HG03159 (cell line): ENCODE measurements at regions not wholly inside any gene's neighbourhood (a gene's known extent, or its start where the extent isn't known, plus 50 kb on each side); places are given as distances from the start of the nearest gene placed in this dataset.

Experiments
- ATAC-seq: cut with Tn5 transposase; IDR thresholded peaks from one replicate; pipeline ENCODE4 v1.9.1; 2021; ENCODE audit warnings: mild to moderate bottlenecking, moderate library complexity; ENCODE audit not compliant: unreplicated experiment

GRCh38 chr2:126437016-126437415 is 218.9 kb upstream of the GYPC start:
- no peak for ATAC-seq

DNA sequence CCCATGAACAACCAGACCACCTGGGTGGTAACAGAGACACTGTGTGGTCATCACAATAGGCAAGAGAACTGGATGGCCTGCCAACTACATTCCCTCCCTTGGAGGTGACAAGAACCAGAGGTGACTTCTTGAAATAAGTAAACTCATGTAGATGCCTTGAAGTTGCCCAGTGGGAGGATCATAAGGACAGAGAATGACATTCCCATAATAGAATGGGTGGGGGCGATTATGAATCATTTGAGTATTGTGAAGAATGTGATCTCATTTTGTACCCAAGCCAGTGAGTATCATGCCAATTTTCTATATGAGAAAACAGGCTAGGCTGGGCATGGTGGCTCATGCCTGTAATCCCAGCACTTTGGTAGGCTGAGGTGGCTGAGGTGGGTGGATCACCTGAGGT is 211.4 kb upstream of the GYPC start:
- ATAC-seq = no peak

DNA sequence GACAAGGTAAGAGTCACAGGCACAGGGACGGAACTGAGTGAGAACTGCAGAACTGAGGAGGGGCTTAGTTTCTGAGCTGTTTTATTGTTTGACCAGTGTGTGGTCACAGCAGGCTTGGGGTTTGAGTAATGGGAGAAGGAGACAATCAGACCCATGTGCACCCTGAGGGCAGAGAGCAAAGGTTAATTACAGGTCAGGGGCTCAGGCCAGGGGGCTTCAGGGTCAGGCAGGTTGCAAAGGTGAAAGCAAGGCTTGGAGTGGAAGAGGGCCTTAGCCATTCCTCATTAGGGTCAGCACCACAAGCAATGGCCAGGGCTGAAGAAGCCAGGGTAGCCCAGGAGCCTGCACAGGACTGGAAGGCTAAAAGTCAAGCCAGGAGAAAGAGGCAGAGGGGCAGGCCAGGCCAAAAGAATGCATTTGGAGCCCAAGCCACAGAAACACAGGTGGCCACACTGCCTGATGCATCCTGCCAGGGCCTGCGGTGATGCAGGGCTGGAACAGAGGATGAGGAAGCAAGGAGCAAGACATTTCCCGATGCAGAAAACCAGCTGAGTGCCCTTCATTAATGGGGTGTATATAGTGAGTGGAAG is 209.8 kb upstream of the GYPC start:
- ATAC-seq = no peak

DNA sequence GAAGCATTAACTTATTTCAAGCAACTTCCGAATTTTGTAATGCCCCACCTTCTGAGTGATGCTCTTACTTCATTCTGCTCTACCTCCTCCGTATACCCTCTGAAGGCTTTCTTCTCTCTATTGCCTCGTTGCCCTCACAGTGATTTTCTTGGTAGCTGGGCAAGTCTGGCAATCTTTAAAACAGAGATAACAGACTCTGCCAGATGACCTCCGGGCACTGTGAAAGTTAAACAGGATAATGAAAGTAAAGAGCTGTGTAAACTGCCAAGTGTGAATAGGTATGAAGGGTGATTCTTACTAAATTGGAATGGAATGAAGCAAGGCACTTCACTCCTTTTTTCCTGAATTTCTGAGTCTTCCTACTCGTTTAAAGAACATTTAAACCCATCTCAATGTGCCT is 207.3 kb upstream of the GYPC start:
- ATAC-seq = no peak

- peak; percentile 98 for ATAC-seq
Observed at GRCh38 chr2:126449677-126450076, 206.3 kb upstream of the GYPC start.

- ATAC-seq = no peak
Observed at GRCh38 chr2:126463892-126464674, 191.9 kb upstream of the GYPC start.

- ATAC-seq = peak; percentile 97
Observed at GRCh38 chr2:126467367-126468054, 188.4 kb upstream of the GYPC start.

DNA sequence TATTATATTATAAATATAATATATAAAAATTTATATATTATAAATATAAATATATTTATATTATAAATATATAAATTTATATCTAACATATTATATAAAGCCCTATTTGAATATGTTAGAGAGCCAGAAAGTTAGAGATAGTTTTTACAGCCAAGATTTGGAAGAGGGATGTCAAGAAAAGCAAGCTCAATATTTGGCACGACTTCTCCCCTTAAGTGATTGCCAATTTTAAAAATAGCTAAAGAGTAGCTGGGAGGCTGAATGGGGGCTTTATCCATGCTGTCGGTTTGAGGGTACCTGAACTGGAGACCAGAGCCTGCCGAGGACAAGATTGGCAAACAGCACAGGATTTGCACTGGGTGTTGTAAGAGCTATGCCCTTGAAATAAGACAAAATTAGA is 180.9 kb upstream of the GYPC start:
- no peak for ATAC-seq

DNA sequence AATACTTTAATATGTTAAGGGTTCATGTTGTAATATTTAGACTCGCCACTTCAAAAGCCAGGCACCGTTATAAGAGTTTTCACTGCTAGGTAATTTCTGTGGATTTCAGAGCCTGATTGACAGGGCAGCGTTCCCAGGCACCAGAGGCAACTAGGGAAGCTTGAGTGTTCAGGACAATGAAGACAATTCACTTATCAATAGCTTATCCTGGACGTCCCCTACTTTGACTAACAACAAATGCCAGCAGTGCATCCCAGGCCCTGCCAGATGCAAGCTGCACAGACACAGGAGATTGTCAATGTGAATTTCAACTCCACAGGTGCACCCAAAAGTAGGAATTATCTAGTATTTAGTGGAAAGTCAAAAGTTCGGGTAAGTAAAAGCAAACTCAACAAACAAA is 179.3 kb upstream of the GYPC start:
- ATAC-seq = no peak

DNA sequence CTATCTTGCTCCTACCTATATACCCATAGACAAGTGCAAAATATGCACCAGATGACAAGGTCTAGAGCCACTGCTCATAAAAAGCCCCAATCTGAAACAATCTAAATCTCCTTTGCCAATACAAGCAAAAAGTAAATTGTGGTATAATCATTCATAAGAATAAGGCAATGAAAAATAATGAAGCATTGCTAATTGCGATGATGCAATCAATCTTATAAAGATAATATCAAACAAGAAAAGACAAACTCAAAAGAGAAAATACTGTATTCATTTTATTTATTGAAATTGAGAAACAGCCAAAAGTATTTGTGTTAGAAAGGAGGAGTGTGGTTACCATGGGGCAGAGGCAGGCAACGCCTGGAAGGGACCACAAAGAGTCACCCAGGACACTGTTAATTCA is 175.9 kb upstream of the GYPC start:
- no peak for ATAC-seq

DNA sequence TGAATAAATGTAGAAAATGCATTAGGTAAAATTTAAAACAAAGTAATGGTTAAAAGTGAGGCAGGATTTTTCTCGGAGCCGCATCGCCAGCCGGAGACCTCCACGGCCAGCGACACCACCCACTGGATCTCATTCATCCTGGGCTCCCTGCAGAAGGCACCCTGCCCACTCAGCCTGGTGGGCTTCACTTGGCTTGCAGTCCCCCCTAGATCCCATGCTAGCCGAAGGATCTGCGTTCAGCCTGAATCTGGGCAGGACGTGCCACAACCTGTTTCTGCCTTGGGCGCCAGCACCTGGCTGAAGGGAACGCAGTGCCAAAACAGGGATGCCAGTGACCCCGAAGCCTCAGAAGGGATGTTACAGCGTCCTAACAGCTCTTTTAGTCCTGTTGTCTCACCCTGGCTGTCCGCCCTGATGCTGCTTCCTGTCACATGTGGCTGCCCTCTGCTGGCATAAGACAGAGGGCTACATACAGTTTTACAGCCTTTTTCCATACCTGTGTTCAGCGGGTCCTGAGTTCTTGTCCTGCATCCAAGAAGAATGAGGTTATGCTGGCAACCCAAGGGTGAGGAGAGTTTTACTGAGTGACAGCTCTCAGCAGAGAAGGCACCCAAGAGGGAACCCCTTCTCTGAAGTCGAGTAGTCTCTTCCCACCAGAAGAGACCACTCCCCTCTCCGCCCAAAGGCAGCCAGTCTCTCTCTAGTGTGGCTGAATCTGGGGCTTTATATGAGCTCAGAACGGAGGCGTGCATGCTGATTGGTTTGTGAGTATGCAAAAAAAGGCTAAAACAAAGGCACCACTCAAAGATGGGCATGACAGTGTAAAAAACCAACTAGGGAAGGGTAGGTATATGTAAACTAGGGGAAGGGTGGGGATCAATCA is 173.1 kb upstream of the GYPC start:
- ATAC-seq = peak; percentile 72

- ATAC-seq = no peak
Observed at GRCh38 chr2:126494593-126494992, 161.4 kb upstream of the GYPC start.

- no peak for ATAC-seq
Observed at GRCh38 chr2:126495189-126495588, 160.8 kb upstream of the GYPC start.

- ATAC-seq = peak; percentile 92
Observed at GRCh38 chr2:126496493-126496892, 159.5 kb upstream of the GYPC start.

- no peak for ATAC-seq
Observed at GRCh38 chr2:126503476-126503875, 152.5 kb upstream of the GYPC start.

- no peak for ATAC-seq
Observed at GRCh38 chr2:126504949-126505348, 151.0 kb upstream of the GYPC start.

DNA sequence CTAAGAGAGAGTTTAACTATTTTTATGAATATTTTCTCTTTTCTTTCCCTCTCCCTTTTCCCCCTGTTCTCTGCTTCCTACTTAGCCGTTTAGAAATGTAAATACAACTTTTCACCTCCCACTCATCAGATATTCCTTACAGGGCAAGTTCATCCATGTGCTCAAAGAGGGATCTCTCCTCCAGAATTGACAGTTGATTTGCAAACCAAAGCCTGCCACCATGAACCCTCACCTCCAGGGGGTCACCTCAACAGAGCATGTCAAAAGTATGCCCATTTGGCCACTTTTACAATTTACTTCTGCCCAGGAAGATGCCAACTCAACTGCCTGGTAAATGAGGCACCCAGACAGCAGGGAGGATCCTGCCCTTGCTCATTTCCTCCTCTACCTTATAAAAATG is 149.2 kb upstream of the GYPC start:
- ATAC-seq = no peak

GRCh38 chr2:126507425-126507911 is 148.5 kb upstream of the GYPC start:
- ATAC-seq = no peak

- ATAC-seq = no peak
Observed at GRCh38 chr2:126510356-126510755, 145.6 kb upstream of the GYPC start.

- no peak for ATAC-seq
Observed at GRCh38 chr2:126510960-126511359, 145.0 kb upstream of the GYPC start.

DNA sequence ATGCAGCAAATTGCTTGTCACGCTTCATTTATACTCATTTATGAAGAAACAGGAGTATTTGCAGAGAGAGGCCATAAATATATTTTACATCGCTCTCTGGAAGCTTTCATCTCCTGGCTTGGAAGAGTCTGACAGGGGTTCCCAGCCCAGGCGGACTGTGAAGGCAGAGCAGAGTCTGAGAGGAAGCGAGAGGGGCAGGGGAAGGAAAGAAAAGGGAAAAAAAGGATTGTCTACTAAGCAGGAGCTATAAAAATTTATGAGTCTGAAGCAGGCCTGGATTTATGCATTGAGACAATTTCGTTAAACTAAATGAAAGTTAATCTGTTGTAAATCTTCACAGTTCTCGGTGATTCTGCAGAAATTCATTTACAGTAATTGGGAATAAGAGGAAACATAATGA is 143.9 kb upstream of the GYPC start:
- no peak for ATAC-seq
